ENCODE measurements at regions not wholly inside any gene's neighbourhood (a gene's known extent, or its start where the extent isn't known, plus 50 kb on each side); places are given as distances from the start of the nearest gene placed in this dataset.

- H2AFZ ChIP-seq (ENCODE audit: low read length), result no peak overlapping the region
- POLR2A ChIA-PET, result no interaction called here
- intact Hi-C loops (cut with micrococcal nuclease; ENCODE audit: unreplicated experiment) (no loop called here), in situ Hi-C loops (cut with HindIII; ENCODE audit: extremely low pct_ligation_motif_present, low pct_unique_long_range_greater_than_20kb) (loop anchor here (25.0 kb wide), 1 partner anchor 131 kb away; no protein-coding TSS in a partner anchor)
- H3K4me3 ChIP-seq (replicated peaks in 1 of 3; ENCODE audit: insufficient read depth in 1 of 3, low read depth in 2 of 3, low read length in 3 of 3), result no peak overlapping the region
- H3K9ac ChIP-seq (ENCODE audit: insufficient read depth, low read depth, low read length), result no peak overlapping the region
- WGBS (ENCODE audit: low lambda C conversion rate), result 50% methylated on average over 7 of the region's 8 CpGs
- DNase-seq (ENCODE audit: low spot score) (peak; percentile 54), FAIRE-seq (peak; percentile 70), ATAC-seq (peak; percentile 96)
- TF ChIP-seq MIER3 (CRISPR knock-in tag; IDR thresholded peaks at IDR 0.05; ENCODE audit: borderline replicate concordance) (no peak), ATF4 (CRISPR knock-in tag; IDR thresholded peaks at IDR 0.05) (no peak), STAG1 (CRISPR knock-in tag; IDR thresholded peaks at IDR 0.05) (peak; percentile 48), CREB1 (IDR thresholded peaks at IDR 0.05) (no peak; the same call in 1 of the 2 replicates), CREB1 (CRISPR knock-in tag; IDR thresholded peaks at IDR 0.05) (peak; percentile 66), ZEB1 (IDR thresholded peaks at IDR 0.05; ENCODE audit: insufficient replicate concordance, low read depth) (peak; percentile 35), XRCC5 (optimal IDR thresholded peaks at IDR 0.05; ENCODE audit: low read length) (peak; percentile 60), TEAD3 (CRISPR knock-in tag; optimal IDR thresholded peaks at IDR 0.05; ENCODE audit: borderline replicate concordance) (peak; percentile 51), THYN1 (CRISPR knock-in tag; IDR thresholded peaks at IDR 0.05; ENCODE audit: borderline replicate concordance, low read depth) (no peak), SMC3 (IDR thresholded peaks at IDR 0.05; ENCODE audit: low read length) (peak; percentile 26; the same call in 1 of the 2 replicates), CREM (IDR thresholded peaks at IDR 0.05) (peak; percentile 45; the same call in 1 of the 2 replicates), CREM (CRISPR knock-in tag; IDR thresholded peaks at IDR 0.05) (no peak)
- TF ChIP-seq, protein P1, sequence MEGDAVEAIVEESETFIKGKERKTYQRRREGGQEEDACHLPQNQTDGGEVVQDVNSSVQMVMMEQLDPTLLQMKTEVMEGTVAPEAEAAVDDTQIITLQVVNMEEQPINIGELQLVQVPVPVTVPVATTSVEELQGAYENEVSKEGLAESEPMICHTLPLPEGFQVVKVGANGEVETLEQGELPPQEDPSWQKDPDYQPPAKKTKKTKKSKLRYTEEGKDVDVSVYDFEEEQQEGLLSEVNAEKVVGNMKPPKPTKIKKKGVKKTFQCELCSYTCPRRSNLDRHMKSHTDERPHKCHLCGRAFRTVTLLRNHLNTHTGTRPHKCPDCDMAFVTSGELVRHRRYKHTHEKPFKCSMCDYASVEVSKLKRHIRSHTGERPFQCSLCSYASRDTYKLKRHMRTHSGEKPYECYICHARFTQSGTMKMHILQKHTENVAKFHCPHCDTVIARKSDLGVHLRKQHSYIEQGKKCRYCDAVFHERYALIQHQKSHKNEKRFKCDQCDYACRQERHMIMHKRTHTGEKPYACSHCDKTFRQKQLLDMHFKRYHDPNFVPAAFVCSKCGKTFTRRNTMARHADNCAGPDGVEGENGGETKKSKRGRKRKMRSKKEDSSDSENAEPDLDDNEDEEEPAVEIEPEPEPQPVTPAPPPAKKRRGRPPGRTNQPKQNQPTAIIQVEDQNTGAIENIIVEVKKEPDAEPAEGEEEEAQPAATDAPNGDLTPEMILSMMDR (CRISPR knock-in tag; IDR thresholded peaks at IDR 0.05), result peak; percentile 81
- H3K4me1 ChIP-seq (ENCODE audit: insufficient read depth, low read length), result no peaks in the 10 kb centered on the region
- no peaks in the 10 kb centered on the region for H3K79me2 ChIP-seq (ENCODE audit: insufficient read depth, low read length)
- H4K20me1 ChIP-seq (ENCODE audit: insufficient read depth, low read length), result no peaks in the 10 kb centered on the region; the same call in 1 of the 2 replicates
- CTCF ChIA-PET (ENCODE audit: low intra/inter-chr PET ratio, low total read pairs), result interaction anchor here (1.3 kb wide), 1 partner anchor 135 kb away, joined by 3 read pairs; no protein-coding TSS in a partner anchor
- no peaks in the 10 kb centered on the region for H3K36me3 ChIP-seq (replicated peaks in 1 of 2; ENCODE audit: control insufficient read depth in 1 of 2, insufficient read depth in 2 of 2, low read length in 2 of 2)
- H3K27me3 ChIP-seq (ENCODE audit: control insufficient read depth in 1 of 2, insufficient read depth in 2 of 2, low read length in 2 of 2), result peaks cover 1 to 11% of the 10 kb centered on the region in 2 experiments; a peak in 1 of 5 replicates
- no peak overlapping the region for H3K4me2 ChIP-seq (ENCODE audit: low read depth, low read length)
- BruUV-seq (replicated peaks), result no TSS peak
- no peak overlapping the region for H3K27ac ChIP-seq (ENCODE audit: extremely low read length, insufficient read depth, low read length)
- H3K9me3 ChIP-seq (ENCODE audit: low read length), result no peaks in the 10 kb centered on the region
Measured at GRCh38 chr22:22342697-22343580, 98.4 kb downstream of the VPREB1 start.

Data from HepG2 (cell line).